GM21786 (cell line): ENCODE measurements at regions not wholly inside any gene's neighbourhood (a gene's known extent, or its start where the extent isn't known, plus 50 kb on each side); places are given as distances from the start of the nearest gene placed in this dataset.
"Not testable (repeated sequence)": the region's sequence is repeated elsewhere in the genome, so short reads cannot be mapped to it uniquely, and the experiment has no call there.

Source experiments
- ATAC-seq: cut with Tn5 transposase; IDR thresholded peaks from one replicate; pipeline ENCODE4 v1.9.1; 2021; ENCODE audit not compliant: unreplicated experiment

GRCh38 chr2:59180111-59180510 is 939.0 kb upstream of the FANCL start:
- no peak for ATAC-seq

GRCh38 chr2:59177748-59178147 is 936.6 kb upstream of the FANCL start:
- ATAC-seq, result no peak

GRCh38 chr2:59176737-59177136 is 935.6 kb upstream of the FANCL start:
- ATAC-seq, result no peak

GRCh38 chr2:59174536-59175243 is 933.6 kb upstream of the FANCL start:
- ATAC-seq, result no peak

GRCh38 chr2:59173325-59173724 is 932.2 kb upstream of the FANCL start:
- no peak for ATAC-seq

GRCh38 chr2:59171019-59171418 is 929.9 kb upstream of the FANCL start:
- ATAC-seq, result no peak

- no peak for ATAC-seq
These were observed 927.6 kb upstream of the FANCL start for GRCh38 chr2:59168766-59169165.

GRCh38 chr2:59167514-59167913 is 926.4 kb upstream of the FANCL start:
- ATAC-seq, result no peak

- ATAC-seq, result not testable (repeated sequence)
These were observed 916.8 kb upstream of the FANCL start for GRCh38 chr2:59157908-59158307.

- ATAC-seq, result no peak
These were observed 910.7 kb upstream of the FANCL start for GRCh38 chr2:59151805-59152204.

GRCh38 chr2:59150217-59150849 is 909.2 kb upstream of the FANCL start:
- no peak for ATAC-seq

- ATAC-seq, result no peak
These were observed 908.1 kb upstream of the FANCL start for GRCh38 chr2:59149271-59149670.

- no peak for ATAC-seq
These were observed 871.1 kb upstream of the FANCL start for GRCh38 chr2:59112258-59112657.

- no peak for ATAC-seq
These were observed 855.8 kb upstream of the FANCL start for GRCh38 chr2:59096973-59097372.

GRCh38 chr2:59093571-59093970 is 852.4 kb upstream of the FANCL start:
- ATAC-seq, result no peak

- no peak for ATAC-seq
These were observed 843.2 kb upstream of the FANCL start for GRCh38 chr2:59084326-59084725.

- ATAC-seq, result no peak
These were observed 842.1 kb upstream of the FANCL start for GRCh38 chr2:59083075-59083828.

- no peak for ATAC-seq
These were observed 841.5 kb upstream of the FANCL start for GRCh38 chr2:59082657-59083056.

GRCh38 chr2:59080451-59081181 is 839.5 kb upstream of the FANCL start:
- ATAC-seq, result no peak

- no peak for ATAC-seq
These were observed 836.9 kb upstream of the FANCL start for GRCh38 chr2:59077981-59078531.
